ENCODE measurements at regions not wholly inside any gene's neighbourhood (a gene's known extent, or its start where the extent isn't known, plus 50 kb on each side); places are given as distances from the start of the nearest gene placed in this dataset.
A peak's percentile ranks its signal among the peaks of the same experiment; 100 is the strongest.

GRCh38 chr6:142568857-142569597, 267.2 kb downstream of the ADGRG6 start:
- peak overlapping the region in 1 of 6 donors; percentile 33 for H3K27ac Mint-ChIP-seq
- H3K9me3 Mint-ChIP-seq, result peaks cover 3 to 11% (median 9%) of the 10 kb centered on the region in 7 donors
- H3K36me3 Mint-ChIP-seq, result peaks cover 0 to 8% of the 10 kb centered on the region in 2 donors
- DNase-seq (no peak), ATAC-seq (ENCODE audit: low read depth in 2 of 2) (no peak)
- no peak overlapping the region for H3K4me3 Mint-ChIP-seq
- peaks cover 0 to 8% (median 0%) of the 10 kb centered on the region in 3 donors for H3K27me3 Mint-ChIP-seq
- H3K4me1 Mint-ChIP-seq, result no peaks in the 10 kb centered on the region

DNA sequence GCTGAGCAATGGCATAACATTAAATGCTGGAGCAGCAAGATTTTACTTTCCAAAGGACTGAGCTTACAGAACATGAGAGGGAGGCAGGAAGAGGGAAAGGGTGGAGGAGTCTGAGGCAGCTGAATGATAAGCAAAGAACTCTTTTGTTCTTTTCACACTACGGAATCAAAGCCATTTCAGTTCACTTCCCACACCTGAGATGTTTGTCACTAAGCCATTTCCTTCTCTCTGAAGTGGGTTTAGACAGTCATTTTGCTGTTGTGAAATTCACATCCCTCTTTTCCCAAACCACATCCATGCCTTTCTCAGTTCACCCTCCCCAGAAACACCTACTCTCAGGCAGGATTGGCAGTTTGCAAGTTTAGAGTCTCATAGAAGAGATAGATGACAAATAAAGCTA, 267.9 kb downstream of the ADGRG6 start:
- ATAC-seq (ENCODE audit: low read depth in 2 of 2) (no peak), DNase-seq (no peak)
- H3K9me3 Mint-ChIP-seq, result peaks cover 8 to 18% (median 14%) of the 10 kb centered on the region in 7 donors
- peaks cover 0 to 13% of the 10 kb centered on the region in 2 donors for H3K36me3 Mint-ChIP-seq
- no peaks in the 10 kb centered on the region for H3K4me1 Mint-ChIP-seq
- no peak overlapping the region for H3K4me3 Mint-ChIP-seq
- peaks cover 3 to 8% (median 4%) of the 10 kb centered on the region in 3 donors for H3K27me3 Mint-ChIP-seq
- H3K27ac Mint-ChIP-seq, result peak overlapping the region in 1 of 6 donors; percentile 33

GRCh38 chr6:142570221-142570671, 268.4 kb downstream of the ADGRG6 start:
- Mint-ChIP-seq H3K27ac (no peak overlapping the region), H3K9me3 (peaks cover 9 to 24% (median 15%) of the 10 kb centered on the region in 7 donors), H3K4me3 (no peak overlapping the region), H3K27me3 (peaks cover 6 to 8% (median 8%) of the 10 kb centered on the region in 3 donors), H3K4me1 (no peaks in the 10 kb centered on the region), H3K36me3 (peaks cover 0 to 16% of the 10 kb centered on the region in 2 donors)
- DNase-seq (no peak), ATAC-seq (ENCODE audit: low read depth in 2 of 2) (no peak)

DNA sequence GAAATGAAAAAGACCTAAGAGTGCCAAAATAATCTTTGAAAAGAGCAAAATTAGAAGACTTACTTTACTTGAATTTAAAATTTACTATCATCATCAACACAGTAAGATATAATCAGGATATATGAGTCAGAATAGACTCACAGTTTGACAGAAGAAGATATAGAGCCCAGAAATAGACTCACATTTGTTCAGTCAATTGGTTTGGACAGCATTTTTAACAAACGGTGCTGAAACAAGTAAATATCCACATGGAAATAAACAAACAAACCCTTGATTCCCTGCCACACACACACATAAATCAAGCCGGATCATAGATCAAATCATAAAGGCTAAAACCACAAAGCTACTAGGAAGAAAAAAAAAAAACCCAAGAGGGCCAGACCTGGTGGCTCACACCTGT, 291.1 kb downstream of the ADGRG6 start:
- Mint-ChIP-seq H3K27me3 (peaks cover 11 to 21% (median 17%) of the 10 kb centered on the region in 3 donors), H3K27ac (no peak overlapping the region), H3K4me1 (no peaks in the 10 kb centered on the region), H3K36me3 (peaks cover 0 to 3% of the 10 kb centered on the region in 2 donors), H3K4me3 (no peak overlapping the region), H3K9me3 (peaks cover 1 to 37% (median 15%) of the 10 kb centered on the region in 7 donors)
- DNase-seq, result no peak
- ATAC-seq (ENCODE audit: low read depth in 2 of 2), result no peak

DNA sequence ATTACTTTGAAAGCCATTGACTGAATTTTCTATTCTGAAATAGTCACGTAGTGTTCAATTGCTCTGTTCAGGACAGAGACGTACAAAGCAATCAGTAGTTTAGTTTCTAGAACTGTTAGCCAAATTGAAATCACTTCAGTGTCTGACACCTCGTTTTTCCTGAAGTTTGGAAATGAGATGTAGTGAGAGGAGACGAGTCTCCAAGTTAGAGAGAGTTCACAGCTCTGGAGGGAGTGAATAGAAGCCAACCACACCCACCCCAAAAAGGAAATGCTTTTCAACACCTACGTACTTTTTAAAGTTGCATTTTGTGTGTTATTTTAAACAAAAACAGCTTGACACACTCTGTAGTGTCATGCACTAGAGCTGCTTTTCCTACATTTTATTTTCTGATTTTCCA, 296.0 kb downstream of the ADGRG6 start:
- H3K4me1 Mint-ChIP-seq, result no peaks in the 10 kb centered on the region
- no peak overlapping the region for H3K27ac Mint-ChIP-seq
- no peak overlapping the region for H3K4me3 Mint-ChIP-seq
- H3K36me3 Mint-ChIP-seq, result peaks cover 0 to 2% of the 10 kb centered on the region in 2 donors
- H3K9me3 Mint-ChIP-seq, result peaks cover 0 to 21% (median 7%) of the 10 kb centered on the region in 7 donors
- DNase-seq (no peak), ATAC-seq (ENCODE audit: low read depth in 2 of 2) (no peak)
- H3K27me3 Mint-ChIP-seq, result peaks cover 20 to 27% (median 26%) of the 10 kb centered on the region in 3 donors

DNA sequence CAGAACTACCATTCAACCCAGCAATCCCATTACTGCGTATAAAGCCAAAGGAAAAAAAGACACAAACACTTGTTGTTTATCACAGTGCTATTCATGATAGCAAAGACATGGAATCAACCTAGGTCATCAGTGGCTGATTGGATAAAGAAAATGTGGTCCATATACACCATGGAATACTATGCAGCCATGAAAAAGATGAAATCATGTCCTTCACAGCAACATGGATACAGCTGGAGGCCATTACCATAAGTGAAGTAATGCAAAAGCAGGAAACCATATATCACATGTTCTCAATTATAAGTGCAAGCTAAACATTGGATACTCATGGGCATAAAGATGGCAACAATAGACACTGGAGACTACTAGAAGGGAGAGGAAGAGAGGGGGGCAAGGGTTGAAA, 299.6 kb downstream of the ADGRG6 start:
- no peak for ATAC-seq (ENCODE audit: low read depth in 2 of 2)
- peaks cover 15 to 27% (median 20%) of the 10 kb centered on the region in 3 donors for H3K27me3 Mint-ChIP-seq

DNA sequence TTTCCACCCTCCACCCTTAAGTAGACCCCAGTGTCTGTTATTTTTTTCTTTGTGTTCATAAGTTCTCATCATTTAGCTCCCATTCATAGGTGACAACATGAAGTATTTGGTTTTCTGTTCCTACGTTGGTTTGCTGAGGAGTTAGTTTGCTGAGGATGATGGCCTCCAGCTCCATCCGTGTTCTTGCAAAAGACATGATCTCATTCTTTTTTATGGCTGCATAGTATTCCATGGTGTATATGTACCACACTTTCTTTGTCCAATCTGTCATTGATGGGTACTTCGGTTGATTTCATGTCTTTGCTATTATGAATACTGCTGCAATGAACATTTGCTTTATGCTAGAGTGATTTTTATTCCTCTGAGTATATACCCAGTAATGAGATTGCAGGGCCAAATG, 301.2 kb downstream of the ADGRG6 start:
- Mint-ChIP-seq H3K27me3 (peaks cover 5 to 28% (median 9%) of the 10 kb centered on the region in 3 donors), H3K36me3 (no peaks in the 10 kb centered on the region), H3K4me1 (peaks cover 4 to 7% (median 5%) of the 10 kb centered on the region in 3 donors), H3K4me3 (no peak overlapping the region), H3K27ac (peak overlapping the region in 1 of 6 donors; percentile 36), H3K9me3 (peaks cover 0 to 27% (median 11%) of the 10 kb centered on the region in 7 donors)
- DNase-seq (no peak), ATAC-seq (ENCODE audit: low read depth in 2 of 2) (no peak)

More for the DNA sequence above, 299.6 kb downstream of the ADGRG6 start:
- no peak overlapping the region for H3K4me3 Mint-ChIP-seq
- peaks cover 0 to 27% (median 11%) of the 10 kb centered on the region in 7 donors for H3K9me3 Mint-ChIP-seq
- DNase-seq, result no peak
- H3K27ac Mint-ChIP-seq, result no peak overlapping the region
- no peaks in the 10 kb centered on the region for H3K36me3 Mint-ChIP-seq
- H3K4me1 Mint-ChIP-seq, result peaks cover 4 to 7% (median 5%) of the 10 kb centered on the region in 3 donors

GRCh38 chr6:142605922-142606485, 304.2 kb downstream of the ADGRG6 start:
- H3K36me3 Mint-ChIP-seq, result no peaks in the 10 kb centered on the region
- peaks cover 0 to 24% (median 7%) of the 10 kb centered on the region in 7 donors for H3K9me3 Mint-ChIP-seq
- no peak overlapping the region for H3K27ac Mint-ChIP-seq
- H3K4me1 Mint-ChIP-seq, result peaks cover 4 to 7% (median 5%) of the 10 kb centered on the region in 3 donors
- H3K4me3 Mint-ChIP-seq, result no peak overlapping the region
- DNase-seq (no peak), ATAC-seq (ENCODE audit: low read depth in 2 of 2) (no peak)
- H3K27me3 Mint-ChIP-seq, result peaks cover 9 to 21% (median 13%) of the 10 kb centered on the region in 3 donors

GRCh38 chr6:142612956-142613355, 311.1 kb downstream of the ADGRG6 start:
- peaks cover 0 to 11% (median 4%) of the 10 kb centered on the region in 7 donors for H3K9me3 Mint-ChIP-seq
- no peak for ATAC-seq (ENCODE audit: low read depth in 2 of 2)
- peaks cover 0 to 4% of the 10 kb centered on the region in 2 donors for H3K36me3 Mint-ChIP-seq
- DNase-seq, result no peak
- H3K4me3 Mint-ChIP-seq, result no peak overlapping the region
- no peak overlapping the region for H3K27ac Mint-ChIP-seq
- H3K4me1 Mint-ChIP-seq, result no peaks in the 10 kb centered on the region
- peaks cover 8 to 25% (median 21%) of the 10 kb centered on the region in 3 donors for H3K27me3 Mint-ChIP-seq

- Mint-ChIP-seq H3K27ac (no peak overlapping the region), H3K4me1 (no peaks in the 10 kb centered on the region), H3K36me3 (peaks cover 0 to 4% of the 10 kb centered on the region in 2 donors), H3K4me3 (no peak overlapping the region), H3K27me3 (peaks cover 8 to 24% (median 21%) of the 10 kb centered on the region in 3 donors), H3K9me3 (peaks cover 0 to 11% (median 4%) of the 10 kb centered on the region in 7 donors)
- no peak for DNase-seq
- no peak for ATAC-seq (ENCODE audit: low read depth in 2 of 2)
Observed at GRCh38 chr6:142613981-142614380, 312.2 kb downstream of the ADGRG6 start.

DNA sequence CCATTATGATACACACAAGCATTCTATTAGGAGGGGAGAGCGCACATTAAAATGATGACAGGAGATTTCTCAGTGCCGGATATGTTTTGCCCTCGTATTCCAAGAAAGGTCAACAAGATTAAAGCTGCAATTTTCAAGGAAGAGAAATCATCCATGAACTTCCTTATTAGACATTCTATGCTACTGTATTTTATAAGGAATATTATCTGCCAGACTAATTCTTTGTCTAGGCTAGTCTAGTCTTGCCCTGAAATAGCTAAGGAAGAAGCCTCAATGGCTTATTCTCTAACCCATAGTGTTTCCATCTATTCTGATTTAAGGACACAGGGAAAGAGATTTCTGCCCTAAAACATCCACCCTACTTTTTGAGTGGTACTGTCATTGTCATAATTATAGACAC, 315.4 kb downstream of the ADGRG6 start:
- Mint-ChIP-seq H3K27ac (peak overlapping the region in 1 of 6 donors; percentile 16), H3K9me3 (peaks cover 0 to 4% (median 0%) of the 10 kb centered on the region in 7 donors), H3K27me3 (peaks cover 12 to 14% (median 13%) of the 10 kb centered on the region in 3 donors)

DNA sequence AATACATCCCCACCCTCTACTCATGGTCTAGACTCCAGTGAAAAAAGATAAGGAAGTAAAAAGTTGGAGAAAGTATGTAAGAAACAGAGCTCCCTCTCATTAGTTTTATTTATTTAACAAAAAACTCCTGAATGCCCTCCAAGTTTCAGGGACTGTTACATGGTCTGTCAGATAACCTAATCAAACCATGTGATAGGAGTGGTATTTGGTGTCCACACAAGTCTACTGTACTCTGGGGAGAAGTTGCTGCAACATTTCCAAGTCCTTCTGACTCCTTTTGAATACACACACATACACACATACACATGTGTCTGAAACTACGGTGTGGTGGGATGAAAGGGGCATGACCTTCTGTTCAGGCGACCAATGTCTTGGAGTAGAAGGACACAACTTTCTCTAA, 320.0 kb downstream of the ADGRG6 start:
- Mint-ChIP-seq H3K9me3 (no peaks in the 10 kb centered on the region), H3K36me3 (no peaks in the 10 kb centered on the region), H3K4me1 (no peaks in the 10 kb centered on the region), H3K27me3 (peaks cover 0 to 9% (median 4%) of the 10 kb centered on the region in 3 donors), H3K4me3 (no peak overlapping the region), H3K27ac (no peak overlapping the region)
- DNase-seq, result no peak
- ATAC-seq (ENCODE audit: low read depth in 2 of 2), result no peak

More for the DNA sequence above, 315.4 kb downstream of the ADGRG6 start:
- DNase-seq (no peak), ATAC-seq (ENCODE audit: low read depth in 2 of 2) (no peak)
- no peaks in the 10 kb centered on the region for H3K36me3 Mint-ChIP-seq
- no peaks in the 10 kb centered on the region for H3K4me1 Mint-ChIP-seq
- no peak overlapping the region for H3K4me3 Mint-ChIP-seq

- Mint-ChIP-seq H3K4me3 (no peak overlapping the region), H3K27ac (no peak overlapping the region), H3K27me3 (peaks cover 0 to 4% (median 0%) of the 10 kb centered on the region in 3 donors), H3K36me3 (no peaks in the 10 kb centered on the region), H3K4me1 (no peaks in the 10 kb centered on the region), H3K9me3 (no peaks in the 10 kb centered on the region)
- ATAC-seq (ENCODE audit: low read depth in 2 of 2) (no peak), DNase-seq (no peak)
Observed at GRCh38 chr6:142624978-142625715, 319.8 kb downstream of the HIVEP2 start.
